ENCODE measurements at regions not wholly inside any gene's neighbourhood (a gene's known extent, or its start where the extent isn't known, plus 50 kb on each side); places are given as distances from the start of the nearest gene placed in this dataset.

GRCh38 chr9:14007190-14007769 lies 306.7 kb downstream of the NFIB start:
- H3K4me3 ChIP-seq (ENCODE audit: low read depth, low read length): no peak overlapping the region
- no peak for DNase-seq (ENCODE audit: low read depth)
- no peak for TF ChIP-seq CTCF (IDR thresholded peaks at IDR 0.05; ENCODE audit: control insufficient read depth, extremely low read depth, insufficient read depth)

DNA sequence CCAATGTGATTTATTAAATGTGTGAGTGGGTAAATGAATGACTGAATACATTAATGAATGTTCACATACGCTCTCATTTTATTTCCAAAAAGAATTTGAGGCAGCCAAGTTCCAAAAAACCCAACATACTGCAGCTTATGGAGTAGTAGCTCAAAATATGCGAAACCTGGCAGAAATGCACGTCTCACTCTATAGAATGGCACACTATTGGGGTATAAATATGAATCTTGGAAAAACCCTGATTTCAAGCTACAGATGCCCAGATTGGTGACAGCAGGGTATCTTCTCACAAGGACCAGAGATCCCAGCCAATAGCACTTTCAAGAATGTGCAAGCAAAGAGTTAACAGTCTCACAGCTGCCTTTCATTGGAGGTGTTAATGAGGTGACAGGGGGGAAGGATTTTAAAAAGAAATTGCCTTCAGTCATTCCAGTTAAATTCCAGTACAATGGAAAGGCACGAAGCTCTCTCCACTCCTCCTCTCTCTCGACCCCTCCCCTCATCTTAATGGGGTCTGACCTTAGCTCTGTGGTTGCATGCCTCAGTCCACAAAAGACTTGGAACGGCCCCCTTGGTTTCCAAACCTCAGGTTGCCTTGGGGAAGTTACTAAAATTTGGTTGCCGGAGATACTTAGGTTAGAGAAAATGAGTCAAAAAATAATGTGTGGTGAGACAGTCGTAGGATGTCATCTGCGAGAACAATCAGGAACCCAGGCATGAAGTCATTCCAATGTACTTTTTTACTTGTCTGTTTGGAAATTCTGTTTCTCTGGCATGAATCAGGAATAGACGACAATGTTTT lies 307.4 kb downstream of the NFIB start:
- TF ChIP-seq CTCF (IDR thresholded peaks at IDR 0.05; ENCODE audit: control insufficient read depth, extremely low read depth, insufficient read depth): no peak
- H3K4me3 ChIP-seq (ENCODE audit: low read depth, low read length): no peak overlapping the region
- no peak for DNase-seq (ENCODE audit: low read depth)

DNA sequence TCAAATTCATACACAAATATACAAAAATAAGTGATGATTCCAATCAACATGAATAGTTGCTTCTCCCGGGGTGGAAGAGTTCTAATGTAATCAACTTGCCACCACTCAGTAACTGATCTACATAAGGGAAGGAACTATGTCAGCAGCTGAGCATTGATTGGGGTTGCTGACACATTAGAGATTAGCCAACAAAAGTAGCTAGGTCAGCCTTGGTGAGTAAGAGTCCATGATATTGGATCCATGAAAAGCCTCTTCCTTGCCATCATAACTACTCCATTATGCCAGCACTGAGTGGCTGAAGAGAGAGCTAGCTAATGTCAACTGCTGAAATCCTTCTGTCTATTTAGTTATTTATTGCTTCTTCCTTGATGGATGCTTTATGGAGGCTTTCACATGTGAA lies 309.8 kb downstream of the NFIB start:
- TF ChIP-seq CTCF (IDR thresholded peaks at IDR 0.05; ENCODE audit: control insufficient read depth, extremely low read depth, insufficient read depth): no peak
- H3K4me3 ChIP-seq (ENCODE audit: low read depth, low read length): no peak overlapping the region
- no peak for DNase-seq (ENCODE audit: low read depth)

DNA sequence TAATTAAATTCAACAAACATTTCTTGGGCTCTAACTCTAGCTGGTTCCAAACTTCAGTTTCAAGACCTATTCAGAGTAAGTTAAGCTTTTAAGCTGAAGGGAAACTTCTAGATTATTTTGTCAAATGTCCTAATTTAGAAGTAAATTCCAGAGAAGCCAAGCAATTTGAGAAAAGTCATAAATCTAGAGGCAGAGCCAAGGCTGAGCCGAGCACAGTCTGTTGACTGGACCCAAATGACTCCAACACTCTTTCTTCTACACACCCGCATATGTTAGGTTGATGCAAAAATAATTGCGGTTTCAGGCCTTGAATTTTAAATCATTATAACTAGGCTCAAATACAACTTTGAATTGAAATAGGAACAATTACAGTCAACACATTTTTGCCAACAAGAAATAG lies 319.7 kb downstream of the NFIB start:
- no peak for TF ChIP-seq CTCF (IDR thresholded peaks at IDR 0.05; ENCODE audit: control insufficient read depth, extremely low read depth, insufficient read depth)
- no peak overlapping the region for H3K4me3 ChIP-seq (ENCODE audit: low read depth, low read length)
- DNase-seq (ENCODE audit: low read depth): no peak

- no peak overlapping the region for H3K4me3 ChIP-seq (ENCODE audit: low read depth, low read length)
- no peak for TF ChIP-seq CTCF (IDR thresholded peaks at IDR 0.05; ENCODE audit: control insufficient read depth, extremely low read depth, insufficient read depth)
- DNase-seq (ENCODE audit: low read depth): no peak
Observed at GRCh38 chr9:13993632-13994185, 320.2 kb downstream of the NFIB start.

DNA sequence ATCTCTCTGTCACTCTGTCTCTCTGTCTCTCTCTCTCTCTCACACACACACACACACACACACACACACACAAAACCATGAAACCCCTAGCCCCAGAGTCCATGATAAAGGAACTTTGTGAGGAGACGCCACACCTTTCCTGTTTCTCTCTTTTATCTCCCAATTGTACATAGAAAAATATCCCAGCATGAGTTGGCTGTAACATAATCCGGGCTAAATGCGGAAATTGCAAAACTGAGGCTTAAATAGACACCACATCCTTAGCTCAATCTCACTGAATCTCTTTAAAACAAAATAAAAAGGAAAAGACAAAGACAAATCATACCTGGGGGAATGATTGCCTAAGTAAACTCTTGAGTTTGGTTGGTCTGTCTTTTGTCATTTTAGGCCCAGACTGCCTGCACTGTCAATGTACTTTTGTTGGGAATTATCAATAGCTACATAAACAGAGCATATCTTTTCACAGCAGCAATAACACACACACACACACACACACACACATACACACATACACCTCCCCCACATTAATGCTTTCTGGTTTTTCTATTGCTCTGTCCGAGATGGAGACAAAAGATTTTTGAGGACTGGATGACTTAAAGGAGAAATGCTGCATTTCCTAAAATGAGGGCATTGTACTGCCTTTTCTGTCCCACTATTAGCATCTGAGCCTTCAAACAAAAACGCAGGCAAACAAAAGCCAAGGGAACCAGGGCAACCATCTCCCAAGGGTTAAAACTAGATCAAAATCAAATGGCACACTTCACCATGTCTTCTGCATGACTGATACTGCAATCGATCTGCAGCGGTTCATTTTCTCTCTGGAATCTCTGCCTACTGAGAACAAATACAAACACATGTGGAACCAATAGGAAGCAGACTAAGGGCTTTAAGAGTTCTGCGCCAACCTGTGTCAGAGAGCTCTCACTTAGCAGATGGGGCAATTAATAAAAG lies 321.5 kb downstream of the NFIB start:
- no peak for DNase-seq (ENCODE audit: low read depth)
- no peak overlapping the region for H3K4me3 ChIP-seq (ENCODE audit: low read depth, low read length)
- no peak for TF ChIP-seq CTCF (IDR thresholded peaks at IDR 0.05; ENCODE audit: control insufficient read depth, extremely low read depth, insufficient read depth)
